Osteocyte (in vitro differentiated cells): ENCODE measurements at regions not wholly inside any gene's neighbourhood (a gene's known extent, or its start where the extent isn't known, plus 50 kb on each side); places are given as distances from the start of the nearest gene placed in this dataset.

Experiments
- DNase-seq: peaks from one replicate; pipeline ENCODE4 v3.0.0; 2021; ENCODE audit warnings: mixed read lengths; ENCODE audit not compliant: unreplicated experiment; ENCODE audit errors: extremely low spot score
- H3K27ac Mint-ChIP-seq: one replicate; pipeline ENCODE4 v1.8.0; 2021; ENCODE audit warnings: mild to moderate bottlenecking, mixed read lengths; ENCODE audit not compliant: unreplicated experiment
- H3K27me3 Mint-ChIP-seq: one replicate; pipeline ENCODE4 v1.8.0; 2021; ENCODE audit warnings: mixed read lengths; ENCODE audit not compliant: unreplicated experiment
- H3K36me3 Mint-ChIP-seq: one replicate; pipeline ENCODE4 v1.8.0; 2021; ENCODE audit warnings: mixed read lengths; ENCODE audit not compliant: unreplicated experiment
- H3K4me1 Mint-ChIP-seq: one replicate; pipeline ENCODE4 v1.8.0; 2021; ENCODE audit warnings: mixed read lengths; ENCODE audit not compliant: unreplicated experiment
- H3K4me3 Mint-ChIP-seq: one replicate; pipeline ENCODE4 v1.8.0; 2021; ENCODE audit warnings: mild to moderate bottlenecking, moderate library complexity, mixed read lengths; ENCODE audit not compliant: unreplicated experiment
- H3K9me3 Mint-ChIP-seq: one replicate; pipeline ENCODE4 v1.8.0; 2021; ENCODE audit warnings: mixed read lengths; ENCODE audit not compliant: unreplicated experiment
- TF ChIP-seq, protein P1 (sequence below): fragments of 200-600 bp; sonication (generic); IDR thresholded peaks from 2 replicates; pipeline ENCODE4 v1.5.0; 2021; ENCODE audit warnings: antibody characterized with exemption, mild to moderate bottlenecking, moderate library complexity

DNA sequence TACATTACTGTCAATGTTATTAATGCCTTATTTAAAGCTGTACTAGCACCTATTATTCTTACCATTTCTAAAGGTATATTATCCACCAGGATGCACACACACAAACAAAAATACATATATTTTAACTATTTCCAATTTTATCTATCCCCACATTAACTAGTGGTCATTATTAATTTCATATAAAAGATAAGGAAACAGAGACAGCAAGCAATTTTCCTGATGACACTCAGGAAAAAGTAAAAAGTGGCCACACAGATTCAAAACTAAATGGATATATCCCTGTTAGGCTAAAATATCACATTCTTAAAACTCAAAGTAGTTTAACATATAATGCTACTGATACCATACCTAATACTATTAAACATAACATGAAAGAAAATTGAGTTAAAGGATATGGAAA lies 534.1 kb downstream of the KCNT2 start:
- no peaks in the 10 kb centered on the region for H3K9me3 Mint-ChIP-seq
- no peaks in the 10 kb centered on the region for H3K36me3 Mint-ChIP-seq
- H3K4me1 Mint-ChIP-seq = peaks cover 3% of the 10 kb centered on the region
- H3K4me3 Mint-ChIP-seq = no peak overlapping the region
- DNase-seq = no peak
- H3K27me3 Mint-ChIP-seq = no peaks in the 10 kb centered on the region
- no peak overlapping the region for H3K27ac Mint-ChIP-seq
- TF ChIP-seq, protein P1, sequence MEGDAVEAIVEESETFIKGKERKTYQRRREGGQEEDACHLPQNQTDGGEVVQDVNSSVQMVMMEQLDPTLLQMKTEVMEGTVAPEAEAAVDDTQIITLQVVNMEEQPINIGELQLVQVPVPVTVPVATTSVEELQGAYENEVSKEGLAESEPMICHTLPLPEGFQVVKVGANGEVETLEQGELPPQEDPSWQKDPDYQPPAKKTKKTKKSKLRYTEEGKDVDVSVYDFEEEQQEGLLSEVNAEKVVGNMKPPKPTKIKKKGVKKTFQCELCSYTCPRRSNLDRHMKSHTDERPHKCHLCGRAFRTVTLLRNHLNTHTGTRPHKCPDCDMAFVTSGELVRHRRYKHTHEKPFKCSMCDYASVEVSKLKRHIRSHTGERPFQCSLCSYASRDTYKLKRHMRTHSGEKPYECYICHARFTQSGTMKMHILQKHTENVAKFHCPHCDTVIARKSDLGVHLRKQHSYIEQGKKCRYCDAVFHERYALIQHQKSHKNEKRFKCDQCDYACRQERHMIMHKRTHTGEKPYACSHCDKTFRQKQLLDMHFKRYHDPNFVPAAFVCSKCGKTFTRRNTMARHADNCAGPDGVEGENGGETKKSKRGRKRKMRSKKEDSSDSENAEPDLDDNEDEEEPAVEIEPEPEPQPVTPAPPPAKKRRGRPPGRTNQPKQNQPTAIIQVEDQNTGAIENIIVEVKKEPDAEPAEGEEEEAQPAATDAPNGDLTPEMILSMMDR = no peak

DNA sequence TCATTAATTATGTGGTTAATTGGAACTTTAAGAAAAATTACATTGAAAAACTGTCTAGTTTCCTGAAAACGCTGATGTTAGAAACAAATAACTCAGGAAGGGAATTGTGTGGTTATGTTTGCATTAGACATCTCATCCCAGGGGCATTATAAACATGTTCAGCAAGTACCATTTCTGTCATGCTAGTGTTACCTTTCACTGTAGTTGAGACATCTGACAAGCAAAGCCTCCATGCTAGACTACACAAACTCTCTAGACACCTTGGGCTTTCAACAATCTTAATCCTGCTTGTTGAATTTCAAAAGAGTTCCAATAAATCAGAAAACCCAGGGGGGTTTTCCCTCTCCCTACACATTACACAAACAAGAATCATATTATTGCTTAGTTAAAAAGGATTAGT lies 536.8 kb downstream of the KCNT2 start:
- no peak for DNase-seq
- H3K4me1 Mint-ChIP-seq = no peaks in the 10 kb centered on the region
- TF ChIP-seq, protein P1 = no peak
- H3K9me3 Mint-ChIP-seq = peaks cover 3% of the 10 kb centered on the region
- no peaks in the 10 kb centered on the region for H3K36me3 Mint-ChIP-seq
- no peaks in the 10 kb centered on the region for H3K27me3 Mint-ChIP-seq
- H3K4me3 Mint-ChIP-seq = no peak overlapping the region
- no peak overlapping the region for H3K27ac Mint-ChIP-seq

DNA sequence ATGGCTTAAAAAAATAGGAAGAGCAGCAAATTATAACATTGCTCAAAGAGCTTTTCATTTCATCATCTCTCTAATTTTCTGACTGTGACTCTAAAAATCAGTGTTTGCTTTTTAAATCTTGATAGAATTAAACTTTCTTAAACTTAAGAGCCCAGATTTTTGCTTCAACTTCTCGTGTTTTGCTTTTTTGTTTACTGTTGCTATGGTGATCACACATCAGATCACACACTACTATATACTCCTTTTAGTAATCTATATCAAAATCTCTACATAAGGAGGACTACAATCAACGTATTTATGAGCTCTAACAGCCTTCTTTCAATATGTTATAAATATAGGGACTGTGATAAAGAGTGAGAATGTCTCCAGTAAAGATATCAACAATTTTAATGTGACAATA lies 537.3 kb downstream of the KCNT2 start:
- Mint-ChIP-seq H3K36me3 (no peaks in the 10 kb centered on the region), H3K4me3 (no peak overlapping the region), H3K9me3 (peaks cover 5% of the 10 kb centered on the region), H3K27ac (no peak overlapping the region), H3K27me3 (no peaks in the 10 kb centered on the region), H3K4me1 (no peaks in the 10 kb centered on the region)
- no peak for DNase-seq
- TF ChIP-seq, protein P1 = no peak

DNA sequence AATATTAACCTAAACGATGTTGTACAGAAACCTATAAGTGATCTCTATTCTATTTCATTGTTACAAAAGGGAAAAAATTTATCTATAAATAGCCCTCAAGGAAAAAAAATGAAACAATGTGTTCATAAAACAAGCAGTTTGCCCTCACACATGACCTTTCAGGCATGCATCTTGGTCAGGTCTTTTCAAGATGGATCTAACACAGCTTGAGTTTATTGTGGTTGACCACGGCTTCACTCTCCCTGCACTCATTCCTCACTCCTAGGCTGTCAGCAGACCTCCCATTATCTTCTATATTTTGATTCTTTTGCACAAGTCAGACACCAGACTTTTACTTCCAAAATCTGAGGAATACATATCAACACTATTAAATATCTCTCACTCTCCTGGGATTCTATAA lies 544.3 kb downstream of the KCNT2 start:
- no peak overlapping the region for H3K4me3 Mint-ChIP-seq
- no peak for DNase-seq
- H3K4me1 Mint-ChIP-seq = peaks cover 15% of the 10 kb centered on the region
- H3K27me3 Mint-ChIP-seq = no peaks in the 10 kb centered on the region
- no peaks in the 10 kb centered on the region for H3K36me3 Mint-ChIP-seq
- H3K9me3 Mint-ChIP-seq = peaks cover 8% of the 10 kb centered on the region
- TF ChIP-seq, protein P1 = no peak
- peak overlapping the region; percentile 2 for H3K27ac Mint-ChIP-seq

DNA sequence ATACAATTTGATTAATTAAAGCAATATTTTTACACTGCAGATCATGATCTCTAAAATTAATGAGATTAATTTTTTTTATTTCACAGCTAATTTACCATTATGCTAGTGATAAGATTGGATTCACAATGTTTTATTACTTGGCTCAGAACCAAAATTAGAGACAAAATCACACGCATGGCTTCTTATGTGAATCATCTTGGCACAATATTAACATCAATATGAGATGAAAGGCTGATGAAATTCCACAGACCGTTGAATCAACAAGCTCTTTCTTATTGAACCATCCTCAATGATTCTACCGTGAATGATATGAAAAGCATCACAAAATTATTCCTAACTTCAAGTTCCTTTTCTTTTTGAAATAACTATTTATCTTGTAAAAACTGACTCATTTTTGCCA lies 544.9 kb downstream of the KCNT2 start:
- Mint-ChIP-seq H3K4me3 (no peak overlapping the region), H3K27ac (no peak overlapping the region), H3K9me3 (peaks cover 8% of the 10 kb centered on the region), H3K4me1 (peaks cover 15% of the 10 kb centered on the region), H3K27me3 (no peaks in the 10 kb centered on the region), H3K36me3 (no peaks in the 10 kb centered on the region)
- DNase-seq = no peak
- TF ChIP-seq, protein P1 = no peak
